MM.1S (cell line): ENCODE measurements at regions not wholly inside any gene's neighbourhood (a gene's known extent, or its start where the extent isn't known, plus 50 kb on each side); places are given as distances from the start of the nearest gene placed in this dataset.

Experiments used
- DNase-seq: peaks from one replicate; pipeline ENCODE4 v3.0.0-alpha.2; 2015
- H2AFZ ChIP-seq: fragments of 300-600 bp; sonication (generic); 2 replicates; pipeline ENCODE4 v1.6.0; 2016; ENCODE audit warnings: antibody characterized with exemption, low read length
- H3F3A ChIP-seq: fragments of 300-600 bp; sonication (generic); 2 replicates; pipeline ENCODE4 v1.6.1; 2016; ENCODE audit warnings: mild to moderate bottlenecking, antibody characterized with exemption, low read length, moderate library complexity, mixed read lengths; ENCODE audit not compliant: insufficient read depth
- H3K27ac ChIP-seq: fragments of 300-600 bp; sonication (generic); 2 replicates; pipeline ENCODE4 v1.5.1; 2016; ENCODE audit warnings: mild to moderate bottlenecking, low read length
- H3K27me3 ChIP-seq: fragments of 300-600 bp; sonication (generic); replicated peaks from 2 replicates; pipeline ENCODE4 v1.6.0; 2016; ENCODE audit warnings: low read length; ENCODE audit not compliant: insufficient read depth
- H3K36me3 ChIP-seq: fragments of 300-600 bp; sonication (generic); replicated peaks from 2 replicates; pipeline ENCODE4 v1.6.1; 2016; ENCODE audit warnings: mild to moderate bottlenecking, low read length, mixed read lengths; ENCODE audit not compliant: insufficient read depth
- H3K4me1 ChIP-seq: fragments of 300-600 bp; sonication (generic); 2 replicates; pipeline ENCODE4 v1.6.1; 2016; ENCODE audit warnings: low read length, mixed read lengths
- H3K4me2 ChIP-seq: fragments of 300-600 bp; sonication (generic); 2 replicates; pipeline ENCODE4 v1.6.0; 2016; ENCODE audit warnings: low read depth, low read length
- H3K4me3 ChIP-seq: fragments of 300-600 bp; sonication (generic); 2 replicates; pipeline ENCODE4 v1.5.1; 2016; ENCODE audit warnings: low read length, mixed read lengths
- H3K79me2 ChIP-seq: fragments of 300-600 bp; sonication (generic); 2 replicates; pipeline ENCODE4 v1.6.1; 2016; ENCODE audit warnings: mixed run types, low read length, mixed read lengths
- H3K9ac ChIP-seq: fragments of 300-600 bp; sonication (generic); 2 replicates; pipeline ENCODE4 v1.6.1; 2016; ENCODE audit warnings: low read length, mixed read lengths
- H3K9me2 ChIP-seq: fragments of 300-600 bp; sonication (generic); replicated peaks from 2 replicates; pipeline ENCODE4 v1.6.1; 2016; ENCODE audit warnings: mild to moderate bottlenecking, low read length, mixed read lengths; ENCODE audit not compliant: insufficient read depth
- H3K9me3 ChIP-seq: fragments of 300-600 bp; sonication (generic); replicated peaks from 2 replicates; pipeline ENCODE4 v1.6.1; 2016; ENCODE audit warnings: mild to moderate bottlenecking, low read length, mixed read lengths; ENCODE audit not compliant: insufficient read depth
- H4K20me1 ChIP-seq: fragments of 300-600 bp; sonication (generic); 2 replicates; pipeline ENCODE4 v1.6.1; 2016; ENCODE audit warnings: mild to moderate bottlenecking, low read length, moderate library complexity, mixed read lengths; ENCODE audit not compliant: insufficient read depth
- EZH2 ChIP-seq: fragments of 300-600 bp; sonication (generic); optimal IDR thresholded peaks from 2 replicates; pipeline ENCODE3; 2017; ENCODE audit warnings: low read depth, mild to moderate bottlenecking, antibody characterized with exemption, low read length, mixed read lengths
- EZH2phosphoT487 ChIP-seq: fragments of 300-600 bp; sonication (generic); IDR thresholded peaks from 2 replicates; pipeline ENCODE4 v1.6.1; 2018; ENCODE audit warnings: antibody characterized with exemption, low read length
- TF ChIP-seq, protein P1 (sequence below): fragments of 300-600 bp; sonication (generic); IDR thresholded peaks from 2 replicates; pipeline ENCODE4 v1.5.1; 2016; ENCODE audit warnings: antibody characterized with exemption, low read length, mixed read lengths

GRCh38 chr18:24799720-24800119 lies 339.3 kb downstream of the HRH4 start:
- H4K20me1 ChIP-seq, result no peaks in the 10 kb centered on the region
- H3K4me3 ChIP-seq, result no peak overlapping the region
- TF ChIP-seq, protein P1, sequence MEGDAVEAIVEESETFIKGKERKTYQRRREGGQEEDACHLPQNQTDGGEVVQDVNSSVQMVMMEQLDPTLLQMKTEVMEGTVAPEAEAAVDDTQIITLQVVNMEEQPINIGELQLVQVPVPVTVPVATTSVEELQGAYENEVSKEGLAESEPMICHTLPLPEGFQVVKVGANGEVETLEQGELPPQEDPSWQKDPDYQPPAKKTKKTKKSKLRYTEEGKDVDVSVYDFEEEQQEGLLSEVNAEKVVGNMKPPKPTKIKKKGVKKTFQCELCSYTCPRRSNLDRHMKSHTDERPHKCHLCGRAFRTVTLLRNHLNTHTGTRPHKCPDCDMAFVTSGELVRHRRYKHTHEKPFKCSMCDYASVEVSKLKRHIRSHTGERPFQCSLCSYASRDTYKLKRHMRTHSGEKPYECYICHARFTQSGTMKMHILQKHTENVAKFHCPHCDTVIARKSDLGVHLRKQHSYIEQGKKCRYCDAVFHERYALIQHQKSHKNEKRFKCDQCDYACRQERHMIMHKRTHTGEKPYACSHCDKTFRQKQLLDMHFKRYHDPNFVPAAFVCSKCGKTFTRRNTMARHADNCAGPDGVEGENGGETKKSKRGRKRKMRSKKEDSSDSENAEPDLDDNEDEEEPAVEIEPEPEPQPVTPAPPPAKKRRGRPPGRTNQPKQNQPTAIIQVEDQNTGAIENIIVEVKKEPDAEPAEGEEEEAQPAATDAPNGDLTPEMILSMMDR, result no peak
- no peak for TF ChIP-seq EZH2
- H3F3A ChIP-seq, result no peaks in the 10 kb centered on the region
- no peaks in the 10 kb centered on the region for H3K79me2 ChIP-seq
- H3K27ac ChIP-seq, result no peak overlapping the region
- no peak overlapping the region for H3K9ac ChIP-seq
- no peak for DNase-seq
- no peaks in the 10 kb centered on the region for H3K9me2 ChIP-seq
- H3K36me3 ChIP-seq, result no peaks in the 10 kb centered on the region
- no peaks in the 10 kb centered on the region for H3K4me1 ChIP-seq
- H3K9me3 ChIP-seq, result no peaks in the 10 kb centered on the region
- H3K27me3 ChIP-seq, result no peaks in the 10 kb centered on the region
- no peak overlapping the region for H3K4me2 ChIP-seq
- no peak overlapping the region for H2AFZ ChIP-seq

DNA sequence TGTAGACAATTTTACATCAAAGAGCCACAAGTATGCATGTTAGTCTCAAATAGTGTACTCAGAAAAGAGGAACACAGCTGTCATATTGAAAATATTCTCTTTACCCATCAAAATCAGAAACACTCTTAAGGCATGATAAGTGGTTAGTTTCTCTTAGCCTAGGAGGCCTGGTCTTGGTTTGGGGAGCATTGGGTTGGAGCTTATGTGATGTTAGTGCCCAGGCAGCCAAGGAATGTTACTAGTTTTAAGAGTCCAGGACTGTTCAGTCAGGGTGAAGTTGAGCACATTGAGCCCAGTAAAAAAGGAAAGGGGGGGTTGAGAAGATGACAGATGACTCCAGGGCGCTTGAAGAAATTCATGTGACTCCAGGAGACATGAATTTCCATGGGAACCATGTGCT lies 340.6 kb downstream of the HRH4 start:
- Histone ChIP-seq H4K20me1 (no peaks in the 10 kb centered on the region), H3K9me2 (no peaks in the 10 kb centered on the region), H3K36me3 (no peaks in the 10 kb centered on the region), H2AFZ (no peak overlapping the region), H3K9ac (no peak overlapping the region), H3K4me2 (no peak overlapping the region), H3K4me3 (no peak overlapping the region), H3K9me3 (no peaks in the 10 kb centered on the region), H3F3A (no peaks in the 10 kb centered on the region), H3K27me3 (no peaks in the 10 kb centered on the region), H3K4me1 (no peaks in the 10 kb centered on the region), H3K79me2 (no peaks in the 10 kb centered on the region), H3K27ac (no peak overlapping the region)
- TF ChIP-seq EZH2phosphoT487, result no peak
- TF ChIP-seq, protein P1, result no peak
- TF ChIP-seq EZH2, result no peak
- DNase-seq, result no peak

DNA sequence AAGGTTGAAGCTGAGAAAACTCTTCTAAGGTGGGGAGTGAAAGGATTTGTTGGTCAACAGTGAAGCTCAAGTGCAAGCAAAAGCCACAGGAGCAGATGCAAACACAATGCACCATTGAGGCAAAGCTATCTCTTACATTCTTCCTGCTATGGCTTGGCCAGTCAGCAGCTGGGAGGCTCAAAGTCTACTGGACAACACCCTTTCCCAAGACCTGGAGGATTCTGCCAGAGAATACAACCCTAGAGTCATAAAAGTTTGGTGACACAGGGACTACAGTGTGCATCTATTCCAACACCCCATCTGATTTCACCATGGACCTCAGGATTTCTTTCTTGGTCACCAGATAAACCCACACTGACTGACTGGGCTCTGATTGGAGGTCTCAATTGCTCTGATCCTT lies 342.0 kb downstream of the HRH4 start:
- no peaks in the 10 kb centered on the region for H3K9me3 ChIP-seq
- no peaks in the 10 kb centered on the region for H3K4me1 ChIP-seq
- no peak overlapping the region for H2AFZ ChIP-seq
- no peaks in the 10 kb centered on the region for H3K27me3 ChIP-seq
- no peaks in the 10 kb centered on the region for H3F3A ChIP-seq
- no peak overlapping the region for H3K4me2 ChIP-seq
- H3K9ac ChIP-seq, result no peak overlapping the region
- no peaks in the 10 kb centered on the region for H4K20me1 ChIP-seq
- no peaks in the 10 kb centered on the region for H3K36me3 ChIP-seq
- no peak overlapping the region for H3K4me3 ChIP-seq
- no peak overlapping the region for H3K27ac ChIP-seq
- TF ChIP-seq EZH2phosphoT487 (no peak), EZH2 (no peak)
- TF ChIP-seq, protein P1, result no peak
- no peaks in the 10 kb centered on the region for H3K9me2 ChIP-seq
- H3K79me2 ChIP-seq, result no peaks in the 10 kb centered on the region
- no peak for DNase-seq

DNA sequence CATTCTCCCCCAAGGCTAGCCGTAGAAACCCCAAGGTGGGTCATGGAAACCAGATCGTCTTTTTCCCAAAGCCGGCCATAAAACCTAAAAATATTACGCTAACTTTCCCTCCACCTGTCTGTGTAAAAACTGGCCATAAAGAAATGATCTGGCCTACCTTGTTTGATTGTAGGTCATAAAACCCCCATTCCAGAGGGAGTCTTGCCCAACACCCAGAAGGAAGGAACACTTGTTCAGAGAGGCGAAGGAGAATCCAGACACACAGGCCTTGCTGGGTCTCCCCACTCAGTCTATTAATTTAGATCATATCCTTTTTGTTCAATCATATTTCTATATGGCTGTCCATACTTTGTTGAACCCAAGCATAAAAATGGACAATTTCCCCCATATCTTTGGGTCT lies 344.7 kb downstream of the HRH4 start:
- H2AFZ ChIP-seq, result no peak overlapping the region
- no peaks in the 10 kb centered on the region for H3K27me3 ChIP-seq
- H3K4me1 ChIP-seq, result no peaks in the 10 kb centered on the region
- no peak for DNase-seq
- no peaks in the 10 kb centered on the region for H3K9me3 ChIP-seq
- no peak overlapping the region for H3K4me2 ChIP-seq
- no peak overlapping the region for H3K27ac ChIP-seq
- no peaks in the 10 kb centered on the region for H4K20me1 ChIP-seq
- no peak overlapping the region for H3K9ac ChIP-seq
- H3F3A ChIP-seq, result no peaks in the 10 kb centered on the region
- TF ChIP-seq EZH2 (no peak), EZH2phosphoT487 (no peak)
- TF ChIP-seq, protein P1, result no peak
- no peak overlapping the region for H3K4me3 ChIP-seq
- H3K79me2 ChIP-seq, result no peaks in the 10 kb centered on the region
- H3K9me2 ChIP-seq, result no peaks in the 10 kb centered on the region
- no peaks in the 10 kb centered on the region for H3K36me3 ChIP-seq
